ENCODE measurements at regions not wholly inside any gene's neighbourhood (a gene's known extent, or its start where the extent isn't known, plus 50 kb on each side); places are given as distances from the start of the nearest gene placed in this dataset.

DNA sequence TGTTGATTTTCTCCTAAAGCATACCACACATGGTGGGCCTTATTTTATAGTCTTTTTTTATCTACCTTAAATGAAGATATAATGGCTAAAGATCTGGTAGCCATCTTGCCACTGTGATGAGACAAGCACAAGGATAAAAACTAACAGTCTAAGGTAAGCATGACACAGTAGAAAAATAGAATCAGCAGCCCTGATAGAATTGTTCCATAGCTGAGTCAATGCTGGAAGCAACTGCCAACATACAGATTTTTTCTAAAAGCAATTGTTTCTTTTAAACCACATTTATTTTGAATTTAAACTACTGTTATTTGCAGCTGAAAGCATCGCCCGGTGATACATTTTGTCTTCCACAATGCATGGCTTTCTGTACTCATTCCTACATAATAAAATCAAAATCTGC lies 1091.5 kb upstream of the CHAC2 start:
- no peak for TF ChIP-seq JUNB (IDR thresholded peaks at IDR 0.05; ENCODE audit: unreplicated experiment)
- no peak for TF ChIP-seq ZNF114 (CRISPR knock-in tag; IDR thresholded peaks at IDR 0.05)
- no peak for TF ChIP-seq POLR2AphosphoS5 (IDR thresholded peaks at IDR 0.05; ENCODE audit: low read depth)
- TF ChIP-seq, protein P1, sequence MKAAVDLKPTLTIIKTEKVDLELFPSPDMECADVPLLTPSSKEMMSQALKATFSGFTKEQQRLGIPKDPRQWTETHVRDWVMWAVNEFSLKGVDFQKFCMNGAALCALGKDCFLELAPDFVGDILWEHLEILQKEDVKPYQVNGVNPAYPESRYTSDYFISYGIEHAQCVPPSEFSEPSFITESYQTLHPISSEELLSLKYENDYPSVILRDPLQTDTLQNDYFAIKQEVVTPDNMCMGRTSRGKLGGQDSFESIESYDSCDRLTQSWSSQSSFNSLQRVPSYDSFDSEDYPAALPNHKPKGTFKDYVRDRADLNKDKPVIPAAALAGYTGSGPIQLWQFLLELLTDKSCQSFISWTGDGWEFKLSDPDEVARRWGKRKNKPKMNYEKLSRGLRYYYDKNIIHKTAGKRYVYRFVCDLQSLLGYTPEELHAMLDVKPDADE (IDR thresholded peaks at IDR 0.05): no peak
- TF ChIP-seq, protein P2, sequence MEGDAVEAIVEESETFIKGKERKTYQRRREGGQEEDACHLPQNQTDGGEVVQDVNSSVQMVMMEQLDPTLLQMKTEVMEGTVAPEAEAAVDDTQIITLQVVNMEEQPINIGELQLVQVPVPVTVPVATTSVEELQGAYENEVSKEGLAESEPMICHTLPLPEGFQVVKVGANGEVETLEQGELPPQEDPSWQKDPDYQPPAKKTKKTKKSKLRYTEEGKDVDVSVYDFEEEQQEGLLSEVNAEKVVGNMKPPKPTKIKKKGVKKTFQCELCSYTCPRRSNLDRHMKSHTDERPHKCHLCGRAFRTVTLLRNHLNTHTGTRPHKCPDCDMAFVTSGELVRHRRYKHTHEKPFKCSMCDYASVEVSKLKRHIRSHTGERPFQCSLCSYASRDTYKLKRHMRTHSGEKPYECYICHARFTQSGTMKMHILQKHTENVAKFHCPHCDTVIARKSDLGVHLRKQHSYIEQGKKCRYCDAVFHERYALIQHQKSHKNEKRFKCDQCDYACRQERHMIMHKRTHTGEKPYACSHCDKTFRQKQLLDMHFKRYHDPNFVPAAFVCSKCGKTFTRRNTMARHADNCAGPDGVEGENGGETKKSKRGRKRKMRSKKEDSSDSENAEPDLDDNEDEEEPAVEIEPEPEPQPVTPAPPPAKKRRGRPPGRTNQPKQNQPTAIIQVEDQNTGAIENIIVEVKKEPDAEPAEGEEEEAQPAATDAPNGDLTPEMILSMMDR (conservative IDR thresholded peaks at IDR 0.05; ENCODE audit: low read depth in 2 of 2): no peak
- TF ChIP-seq EZH2 (IDR thresholded peaks at IDR 0.05; ENCODE audit: low read depth, unreplicated experiment): no peak
- TF ChIP-seq, protein P3, sequence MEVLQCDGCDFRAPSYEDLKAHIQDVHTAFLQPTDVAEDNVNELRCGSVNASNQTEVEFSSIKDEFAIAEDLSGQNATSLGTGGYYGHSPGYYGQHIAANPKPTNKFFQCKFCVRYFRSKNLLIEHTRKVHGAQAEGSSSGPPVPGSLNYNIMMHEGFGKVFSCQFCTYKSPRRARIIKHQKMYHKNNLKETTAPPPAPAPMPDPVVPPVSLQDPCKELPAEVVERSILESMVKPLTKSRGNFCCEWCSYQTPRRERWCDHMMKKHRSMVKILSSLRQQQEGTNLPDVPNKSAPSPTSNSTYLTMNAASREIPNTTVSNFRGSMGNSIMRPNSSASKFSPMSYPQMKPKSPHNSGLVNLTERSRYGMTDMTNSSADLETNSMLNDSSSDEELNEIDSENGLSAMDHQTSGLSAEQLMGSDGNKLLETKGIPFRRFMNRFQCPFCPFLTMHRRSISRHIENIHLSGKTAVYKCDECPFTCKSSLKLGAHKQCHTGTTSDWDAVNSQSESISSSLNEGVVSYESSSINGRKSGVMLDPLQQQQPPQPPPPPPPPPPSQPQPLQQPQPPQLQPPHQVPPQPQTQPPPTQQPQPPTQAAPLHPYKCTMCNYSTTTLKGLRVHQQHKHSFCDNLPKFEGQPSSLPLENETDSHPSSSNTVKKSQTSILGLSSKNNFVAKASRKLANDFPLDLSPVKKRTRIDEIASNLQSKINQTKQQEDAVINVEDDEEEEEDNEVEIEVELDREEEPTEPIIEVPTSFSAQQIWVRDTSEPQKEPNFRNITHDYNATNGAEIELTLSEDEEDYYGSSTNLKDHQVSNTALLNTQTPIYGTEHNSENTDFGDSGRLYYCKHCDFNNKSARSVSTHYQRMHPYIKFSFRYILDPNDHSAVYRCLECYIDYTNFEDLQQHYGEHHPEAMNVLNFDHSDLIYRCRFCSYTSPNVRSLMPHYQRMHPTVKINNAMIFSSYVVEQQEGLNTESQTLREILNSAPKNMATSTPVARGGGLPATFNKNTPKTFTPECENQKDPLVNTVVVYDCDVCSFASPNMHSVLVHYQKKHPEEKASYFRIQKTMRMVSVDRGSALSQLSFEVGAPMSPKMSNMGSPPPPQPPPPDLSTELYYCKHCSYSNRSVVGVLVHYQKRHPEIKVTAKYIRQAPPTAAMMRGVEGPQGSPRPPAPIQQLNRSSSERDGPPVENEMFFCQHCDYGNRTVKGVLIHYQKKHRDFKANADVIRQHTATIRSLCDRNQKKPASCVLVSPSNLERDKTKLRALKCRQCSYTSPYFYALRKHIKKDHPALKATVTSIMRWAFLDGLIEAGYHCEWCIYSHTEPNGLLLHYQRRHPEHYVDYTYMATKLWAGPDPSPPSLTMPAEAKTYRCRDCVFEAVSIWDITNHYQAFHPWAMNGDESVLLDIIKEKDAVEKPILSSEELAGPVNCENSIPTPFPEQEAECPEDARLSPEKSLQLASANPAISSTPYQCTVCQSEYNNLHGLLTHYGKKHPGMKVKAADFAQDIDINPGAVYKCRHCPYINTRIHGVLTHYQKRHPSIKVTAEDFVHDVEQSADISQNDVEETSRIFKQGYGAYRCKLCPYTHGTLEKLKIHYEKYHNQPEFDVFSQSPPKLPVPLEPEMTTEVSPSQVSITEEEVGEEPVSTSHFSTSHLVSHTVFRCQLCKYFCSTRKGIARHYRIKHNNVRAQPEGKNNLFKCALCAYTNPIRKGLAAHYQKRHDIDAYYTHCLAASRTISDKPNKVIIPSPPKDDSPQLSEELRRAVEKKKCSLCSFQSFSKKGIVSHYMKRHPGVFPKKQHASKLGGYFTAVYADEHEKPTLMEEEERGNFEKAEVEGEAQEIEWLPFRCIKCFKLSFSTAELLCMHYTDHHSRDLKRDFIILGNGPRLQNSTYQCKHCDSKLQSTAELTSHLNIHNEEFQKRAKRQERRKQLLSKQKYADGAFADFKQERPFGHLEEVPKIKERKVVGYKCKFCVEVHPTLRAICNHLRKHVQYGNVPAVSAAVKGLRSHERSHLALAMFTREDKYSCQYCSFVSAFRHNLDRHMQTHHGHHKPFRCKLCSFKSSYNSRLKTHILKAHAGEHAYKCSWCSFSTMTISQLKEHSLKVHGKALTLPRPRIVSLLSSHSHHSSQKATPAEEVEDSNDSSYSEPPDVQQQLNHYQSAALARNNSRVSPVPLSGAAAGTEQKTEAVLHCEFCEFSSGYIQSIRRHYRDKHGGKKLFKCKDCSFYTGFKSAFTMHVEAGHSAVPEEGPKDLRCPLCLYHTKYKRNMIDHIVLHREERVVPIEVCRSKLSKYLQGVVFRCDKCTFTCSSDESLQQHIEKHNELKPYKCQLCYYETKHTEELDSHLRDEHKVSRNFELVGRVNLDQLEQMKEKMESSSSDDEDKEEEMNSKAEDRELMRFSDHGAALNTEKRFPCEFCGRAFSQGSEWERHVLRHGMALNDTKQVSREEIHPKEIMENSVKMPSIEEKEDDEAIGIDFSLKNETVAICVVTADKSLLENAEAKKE (CRISPR knock-in tag; IDR thresholded peaks at IDR 0.05): no peak
- no peak for TF ChIP-seq ZNF331 (CRISPR knock-in tag; IDR thresholded peaks at IDR 0.05; ENCODE audit: low read depth)
- TF ChIP-seq, protein P4, sequence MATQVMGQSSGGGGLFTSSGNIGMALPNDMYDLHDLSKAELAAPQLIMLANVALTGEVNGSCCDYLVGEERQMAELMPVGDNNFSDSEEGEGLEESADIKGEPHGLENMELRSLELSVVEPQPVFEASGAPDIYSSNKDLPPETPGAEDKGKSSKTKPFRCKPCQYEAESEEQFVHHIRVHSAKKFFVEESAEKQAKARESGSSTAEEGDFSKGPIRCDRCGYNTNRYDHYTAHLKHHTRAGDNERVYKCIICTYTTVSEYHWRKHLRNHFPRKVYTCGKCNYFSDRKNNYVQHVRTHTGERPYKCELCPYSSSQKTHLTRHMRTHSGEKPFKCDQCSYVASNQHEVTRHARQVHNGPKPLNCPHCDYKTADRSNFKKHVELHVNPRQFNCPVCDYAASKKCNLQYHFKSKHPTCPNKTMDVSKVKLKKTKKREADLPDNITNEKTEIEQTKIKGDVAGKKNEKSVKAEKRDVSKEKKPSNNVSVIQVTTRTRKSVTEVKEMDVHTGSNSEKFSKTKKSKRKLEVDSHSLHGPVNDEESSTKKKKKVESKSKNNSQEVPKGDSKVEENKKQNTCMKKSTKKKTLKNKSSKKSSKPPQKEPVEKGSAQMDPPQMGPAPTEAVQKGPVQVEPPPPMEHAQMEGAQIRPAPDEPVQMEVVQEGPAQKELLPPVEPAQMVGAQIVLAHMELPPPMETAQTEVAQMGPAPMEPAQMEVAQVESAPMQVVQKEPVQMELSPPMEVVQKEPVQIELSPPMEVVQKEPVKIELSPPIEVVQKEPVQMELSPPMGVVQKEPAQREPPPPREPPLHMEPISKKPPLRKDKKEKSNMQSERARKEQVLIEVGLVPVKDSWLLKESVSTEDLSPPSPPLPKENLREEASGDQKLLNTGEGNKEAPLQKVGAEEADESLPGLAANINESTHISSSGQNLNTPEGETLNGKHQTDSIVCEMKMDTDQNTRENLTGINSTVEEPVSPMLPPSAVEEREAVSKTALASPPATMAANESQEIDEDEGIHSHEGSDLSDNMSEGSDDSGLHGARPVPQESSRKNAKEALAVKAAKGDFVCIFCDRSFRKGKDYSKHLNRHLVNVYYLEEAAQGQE (IDR thresholded peaks at IDR 0.05; ENCODE audit: unreplicated experiment): no peak
- Histone ChIP-seq H3K4me2 (peak overlapping the region; percentile 34), H3K9me2 (ENCODE audit: insufficient read depth) (no peaks in the 10 kb centered on the region), H3K27ac (ENCODE audit: low read depth) (peak overlapping the region; percentile 33), H3F3A (replicated peaks; ENCODE audit: low read depth) (no peaks in the 10 kb centered on the region), H3K27me3 (ENCODE audit: insufficient read depth) (no peaks in the 10 kb centered on the region), H2AFZ (no peak overlapping the region), H3K4me1 (ENCODE audit: insufficient read depth) (peaks cover 35% of the 10 kb centered on the region), H3K4me3 (peak overlapping the region; percentile 13; the same call in 1 of the 2 replicates), H3K79me2 (replicated peaks; ENCODE audit: insufficient read depth) (no peaks in the 10 kb centered on the region), H3K36me3 (ENCODE audit: insufficient read depth) (no peaks in the 10 kb centered on the region), H4K20me1 (replicated peaks; ENCODE audit: insufficient read depth) (no peaks in the 10 kb centered on the region)
- H3K4me3 Mint-ChIP-seq: no peak overlapping the region
- H3K36me3 Mint-ChIP-seq (ENCODE audit: low read depth): no peaks in the 10 kb centered on the region
- peaks cover 25% of the 10 kb centered on the region for H3K4me1 Mint-ChIP-seq
- ATAC-seq (no peak), DNase-seq (ENCODE audit: low spot score) (no peak)
- peaks cover under 1% of the 10 kb centered on the region; the same call in 1 of the 3 replicates for H3K9me3 Mint-ChIP-seq
- H3K27ac Mint-ChIP-seq: peak overlapping the region; percentile 42
- no peaks in the 10 kb centered on the region for H3K27me3 Mint-ChIP-seq (ENCODE audit: insufficient read depth, low read depth, poor library complexity)

Data from GM23338 (cell line).